Liver (tissue), 8 donors: ENCODE measurements at regions not wholly inside any gene's neighbourhood (a gene's known extent, or its start where the extent isn't known, plus 50 kb on each side); places are given as distances from the start of the nearest gene placed in this dataset.

Experiments used
- DNase-seq: peaks from one replicate; pipeline ENCODE4 v3.0.0-alpha.2; 2017; ENCODE audit warnings: low spot score
- H3K27ac ChIP-seq, 2 donors: one replicate each; pipeline ENCODE4 v1.7.0; 2013; ENCODE audit warnings: inconsistent platforms in 2 of 2, low read length in 2 of 2, control low read depth in 1 of 2, low read depth in 1 of 2, mild to moderate bottlenecking in 1 of 2
- H3K27me3 ChIP-seq, 4 donors: one replicate each; pipeline versions ENCODE4 v1.6.1 to v1.7.0; 2013; ENCODE audit warnings: low read length in 3 of 4, inconsistent platforms in 1 of 4, mild to moderate bottlenecking in 1 of 4, moderate library complexity in 1 of 4; ENCODE audit not compliant: control insufficient read depth in 4 of 4, insufficient read depth in 4 of 4
- H3K36me3 ChIP-seq, 4 donors: one replicate each; pipeline versions ENCODE4 v1.6.1 to v1.7.0; 2013; ENCODE audit warnings: low read length in 3 of 4, mild to moderate bottlenecking in 3 of 4, low read depth in 1 of 4, moderate library complexity in 1 of 4; ENCODE audit not compliant: control insufficient read depth in 4 of 4, insufficient read depth in 3 of 4
- H3K4me1 ChIP-seq, 4 donors: one replicate each; pipeline versions ENCODE4 v1.6.1 to v1.7.0; 2013; ENCODE audit warnings: low read length in 3 of 4, mild to moderate bottlenecking in 3 of 4, moderate library complexity in 1 of 4; ENCODE audit not compliant: control insufficient read depth in 4 of 4, insufficient read depth in 4 of 4
- H3K4me3 ChIP-seq, 3 donors: one replicate each; pipeline versions ENCODE4 v1.6.1 to v1.7.0; 2013; ENCODE audit warnings: low read length in 3 of 3, control low read depth in 1 of 3, low read depth in 1 of 3, mild to moderate bottlenecking in 1 of 3
- H3K9ac ChIP-seq, 2 donors: one replicate each; pipeline ENCODE4 v1.7.0; 2013; ENCODE audit warnings: low read length in 2 of 2, mild to moderate bottlenecking in 2 of 2, moderate library complexity in 2 of 2, control low read depth in 1 of 2, low read depth in 1 of 2
- H3K9me3 ChIP-seq, 4 donors: one replicate each; pipeline versions ENCODE4 v1.6.1 to v1.7.0; 2013; ENCODE audit warnings: low read length in 3 of 4; ENCODE audit not compliant: control insufficient read depth in 4 of 4
- CTCF ChIP-seq: fragments of 150-350 bp; IDR thresholded peaks from 2 replicates; pipeline ENCODE4 v1.5.1; 2017; ENCODE audit warnings: improper control_type of control experiment, low read depth, low read length; ENCODE audit not compliant: missing input control
- EGR1 ChIP-seq, 2 donors: IDR thresholded peaks; 2 replicates each; pipeline ENCODE4 v1.6.1; 2016 to 2018; ENCODE audit warnings: antibody characterized with exemption in 2 of 2, low read depth in 2 of 2
- FOXA1 ChIP-seq: IDR thresholded peaks from 2 replicates; pipeline ENCODE4 v1.6.1; 2016; ENCODE audit warnings: antibody characterized with exemption
- FOXA2 ChIP-seq: IDR thresholded peaks from 2 replicates; pipeline ENCODE4 v1.6.1; 2016; ENCODE audit warnings: antibody characterized with exemption
- GABPA ChIP-seq, 2 donors: IDR thresholded peaks in 1 of 2; conservative IDR thresholded peaks in 1 of 2; 2 replicates each; pipeline ENCODE4 v1.6.1; 2016; ENCODE audit warnings: antibody characterized with exemption in 2 of 2, mild to moderate bottlenecking in 1 of 2, moderate library complexity in 1 of 2
- HNF4A ChIP-seq, 2 donors: conservative IDR thresholded peaks; 2 replicates each; pipeline ENCODE4 v1.6.1; 2016; ENCODE audit warnings: antibody characterized with exemption in 2 of 2, mild to moderate bottlenecking in 2 of 2
- HNF4G ChIP-seq: IDR thresholded peaks from 2 replicates; pipeline ENCODE4 v1.6.1; 2016; ENCODE audit warnings: antibody characterized with exemption
- NR2F2 ChIP-seq: IDR thresholded peaks from 2 replicates; pipeline ENCODE4 v1.6.1; 2016; ENCODE audit warnings: antibody characterized with exemption
- RAD21 ChIP-seq, 2 donors: IDR thresholded peaks; 2 replicates each; pipeline ENCODE4 v1.6.1; 2016; ENCODE audit warnings: antibody characterized with exemption in 2 of 2, mild to moderate bottlenecking in 2 of 2
- RXRA ChIP-seq, 2 donors: IDR thresholded peaks; 2 replicates each; pipeline ENCODE4 v1.6.1; 2017 to 2018; ENCODE audit warnings: antibody characterized with exemption in 2 of 2, mild to moderate bottlenecking in 1 of 2
- SP1 ChIP-seq: IDR thresholded peaks from 2 replicates; pipeline ENCODE4 v1.6.1; 2018; ENCODE audit warnings: antibody characterized with exemption, mild to moderate bottlenecking
- TAF1 ChIP-seq: conservative IDR thresholded peaks from 2 replicates; pipeline ENCODE4 v1.6.1; 2016; ENCODE audit warnings: antibody characterized with exemption, mild to moderate bottlenecking
- YY1 ChIP-seq: IDR thresholded peaks from 2 replicates; pipeline ENCODE4 v1.6.1; 2016; ENCODE audit warnings: antibody characterized with exemption, mild to moderate bottlenecking
- WGBS: extraction: QIAGEN DNeasy Blood & Tissue Kit; methylation state at CpG from one replicate; pipeline ENCODE4 v1.1.7; 2013; 5-methylcytosine and 5-hydroxymethylcytosine counted together
- TF ChIP-seq, protein P1 (sequence below): IDR thresholded peaks from 2 replicates; pipeline ENCODE4 v1.6.1; 2016; ENCODE audit warnings: antibody characterized with exemption, mild to moderate bottlenecking
- TF ChIP-seq, protein P2 (sequence below): IDR thresholded peaks from 2 replicates; pipeline ENCODE4 v1.6.1; 2016; ENCODE audit warnings: antibody characterized with exemption
- TF ChIP-seq, protein P3 (sequence below): IDR thresholded peaks from 2 replicates; pipeline ENCODE4 v1.6.1; 2016; ENCODE audit warnings: antibody characterized with exemption
- TF ChIP-seq, protein P4 (sequence below): IDR thresholded peaks from 2 replicates; pipeline ENCODE4 v1.6.1; 2016; ENCODE audit warnings: antibody characterized with exemption
- donor health status: healthy.
- donor health status: healthy.
- donor health status: healthy.
- donor health status: healthy.
- donor health status: healthy.

GRCh38 chr13:72314210-72314609 lies 413.2 kb downstream of the MZT1 start:
- Histone ChIP-seq H3K9me3 (no peaks in the 10 kb centered on the region), H3K4me3 (no peak overlapping the region), H3K27ac (no peak overlapping the region), H3K36me3 (no peaks in the 10 kb centered on the region), H3K27me3 (no peaks in the 10 kb centered on the region), H3K4me1 (peaks cover 0 to 1% (median 0%) of the 10 kb centered on the region in 4 donors), H3K9ac (no peak overlapping the region)
- TF ChIP-seq SP1 (no peak), FOXA2 (no peak), YY1 (no peak), HNF4G (no peak), HNF4A (conservative IDR thresholded peaks at IDR 0.05) (no peak), GABPA (IDR thresholded peaks at IDR 0.05 in 1 of 2, conservative IDR thresholded peaks at IDR 0.05 in 1 of 2) (no peak), TAF1 (no peak), RAD21 (IDR thresholded peaks at IDR 0.05) (no peak), NR2F2 (no peak), CTCF (no peak), FOXA1 (no peak), EGR1 (IDR thresholded peaks at IDR 0.05; ENCODE audit: low read depth in 2 of 2) (no peak), RXRA (IDR thresholded peaks at IDR 0.05) (no peak)
- TF ChIP-seq, protein P1, sequence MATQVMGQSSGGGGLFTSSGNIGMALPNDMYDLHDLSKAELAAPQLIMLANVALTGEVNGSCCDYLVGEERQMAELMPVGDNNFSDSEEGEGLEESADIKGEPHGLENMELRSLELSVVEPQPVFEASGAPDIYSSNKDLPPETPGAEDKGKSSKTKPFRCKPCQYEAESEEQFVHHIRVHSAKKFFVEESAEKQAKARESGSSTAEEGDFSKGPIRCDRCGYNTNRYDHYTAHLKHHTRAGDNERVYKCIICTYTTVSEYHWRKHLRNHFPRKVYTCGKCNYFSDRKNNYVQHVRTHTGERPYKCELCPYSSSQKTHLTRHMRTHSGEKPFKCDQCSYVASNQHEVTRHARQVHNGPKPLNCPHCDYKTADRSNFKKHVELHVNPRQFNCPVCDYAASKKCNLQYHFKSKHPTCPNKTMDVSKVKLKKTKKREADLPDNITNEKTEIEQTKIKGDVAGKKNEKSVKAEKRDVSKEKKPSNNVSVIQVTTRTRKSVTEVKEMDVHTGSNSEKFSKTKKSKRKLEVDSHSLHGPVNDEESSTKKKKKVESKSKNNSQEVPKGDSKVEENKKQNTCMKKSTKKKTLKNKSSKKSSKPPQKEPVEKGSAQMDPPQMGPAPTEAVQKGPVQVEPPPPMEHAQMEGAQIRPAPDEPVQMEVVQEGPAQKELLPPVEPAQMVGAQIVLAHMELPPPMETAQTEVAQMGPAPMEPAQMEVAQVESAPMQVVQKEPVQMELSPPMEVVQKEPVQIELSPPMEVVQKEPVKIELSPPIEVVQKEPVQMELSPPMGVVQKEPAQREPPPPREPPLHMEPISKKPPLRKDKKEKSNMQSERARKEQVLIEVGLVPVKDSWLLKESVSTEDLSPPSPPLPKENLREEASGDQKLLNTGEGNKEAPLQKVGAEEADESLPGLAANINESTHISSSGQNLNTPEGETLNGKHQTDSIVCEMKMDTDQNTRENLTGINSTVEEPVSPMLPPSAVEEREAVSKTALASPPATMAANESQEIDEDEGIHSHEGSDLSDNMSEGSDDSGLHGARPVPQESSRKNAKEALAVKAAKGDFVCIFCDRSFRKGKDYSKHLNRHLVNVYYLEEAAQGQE, result no peak
- TF ChIP-seq, protein P2, sequence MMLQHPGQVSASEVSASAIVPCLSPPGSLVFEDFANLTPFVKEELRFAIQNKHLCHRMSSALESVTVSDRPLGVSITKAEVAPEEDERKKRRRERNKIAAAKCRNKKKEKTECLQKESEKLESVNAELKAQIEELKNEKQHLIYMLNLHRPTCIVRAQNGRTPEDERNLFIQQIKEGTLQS, result no peak
- TF ChIP-seq, protein P3, sequence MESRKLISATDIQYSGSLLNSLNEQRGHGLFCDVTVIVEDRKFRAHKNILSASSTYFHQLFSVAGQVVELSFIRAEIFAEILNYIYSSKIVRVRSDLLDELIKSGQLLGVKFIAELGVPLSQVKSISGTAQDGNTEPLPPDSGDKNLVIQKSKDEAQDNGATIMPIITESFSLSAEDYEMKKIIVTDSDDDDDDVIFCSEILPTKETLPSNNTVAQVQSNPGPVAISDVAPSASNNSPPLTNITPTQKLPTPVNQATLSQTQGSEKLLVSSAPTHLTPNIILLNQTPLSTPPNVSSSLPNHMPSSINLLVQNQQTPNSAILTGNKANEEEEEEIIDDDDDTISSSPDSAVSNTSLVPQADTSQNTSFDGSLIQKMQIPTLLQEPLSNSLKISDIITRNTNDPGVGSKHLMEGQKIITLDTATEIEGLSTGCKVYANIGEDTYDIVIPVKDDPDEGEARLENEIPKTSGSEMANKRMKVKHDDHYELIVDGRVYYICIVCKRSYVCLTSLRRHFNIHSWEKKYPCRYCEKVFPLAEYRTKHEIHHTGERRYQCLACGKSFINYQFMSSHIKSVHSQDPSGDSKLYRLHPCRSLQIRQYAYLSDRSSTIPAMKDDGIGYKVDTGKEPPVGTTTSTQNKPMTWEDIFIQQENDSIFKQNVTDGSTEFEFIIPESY, result no peak
- TF ChIP-seq, protein P4, sequence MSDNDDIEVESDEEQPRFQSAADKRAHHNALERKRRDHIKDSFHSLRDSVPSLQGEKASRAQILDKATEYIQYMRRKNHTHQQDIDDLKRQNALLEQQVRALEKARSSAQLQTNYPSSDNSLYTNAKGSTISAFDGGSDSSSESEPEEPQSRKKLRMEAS, result no peak
- WGBS, result 89% methylated on average over 2 of the region's 2 CpGs
- DNase-seq, result no peak

DNA sequence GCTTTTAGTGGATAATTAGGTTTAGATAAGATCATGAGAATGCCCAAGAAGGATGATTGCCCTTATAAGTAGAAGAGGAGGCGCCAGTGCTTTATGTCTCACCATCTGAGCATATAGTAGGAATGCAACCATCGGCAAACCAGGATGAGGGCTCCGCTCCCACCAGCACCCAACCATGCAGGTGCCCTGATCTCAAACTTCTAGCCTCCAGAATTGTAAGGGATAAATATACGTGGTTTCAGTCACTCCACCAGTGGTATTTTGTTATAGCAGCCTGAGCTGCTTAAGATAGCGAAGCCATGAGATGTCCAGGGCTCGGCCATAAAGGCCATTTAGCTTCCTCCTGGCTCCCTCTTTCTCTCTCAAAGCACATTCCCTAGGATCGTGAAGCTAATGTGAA lies 413.9 kb downstream of the MZT1 start:
- no peak overlapping the region for H3K9ac ChIP-seq
- H3K4me3 ChIP-seq, result no peak overlapping the region
- no peak for DNase-seq
- TF ChIP-seq, protein P3, result no peak
- no peak for TF ChIP-seq EGR1 (IDR thresholded peaks at IDR 0.05; ENCODE audit: low read depth in 2 of 2)
- TF ChIP-seq HNF4A (conservative IDR thresholded peaks at IDR 0.05), result no peak
- no peak for TF ChIP-seq GABPA (IDR thresholded peaks at IDR 0.05 in 1 of 2, conservative IDR thresholded peaks at IDR 0.05 in 1 of 2)
- TF ChIP-seq SP1, result no peak
- no peak for TF ChIP-seq NR2F2
- TF ChIP-seq YY1, result no peak
- TF ChIP-seq, protein P4, result no peak
- TF ChIP-seq RAD21 (IDR thresholded peaks at IDR 0.05), result no peak
- TF ChIP-seq, protein P2, result no peak
- H3K27me3 ChIP-seq, result no peaks in the 10 kb centered on the region
- H3K4me1 ChIP-seq, result peaks cover 0 to 1% (median 0%) of the 10 kb centered on the region in 4 donors
- H3K9me3 ChIP-seq, result no peaks in the 10 kb centered on the region
- 90% methylated on average over 7 of the region's 7 CpGs for WGBS
- no peaks in the 10 kb centered on the region for H3K36me3 ChIP-seq
- H3K27ac ChIP-seq, result no peak overlapping the region
